Calu3 (cell line): ENCODE measurements at regions not wholly inside any gene's neighbourhood (a gene's known extent, or its start where the extent isn't known, plus 50 kb on each side); places are given as distances from the start of the nearest gene placed in this dataset.

ENCODE experiments used
- BruUV-seq: library from RNA; stranded (reverse); fragments of 400-500 nt; replicated peaks from 2 replicates; lab custom pipeline; 2021; lab: Mats Ljungman, UMichigan
- CTCF ChIA-PET: fragments of 300-600 bp; sonication (Branson Sonifier 250); formaldehyde crosslinking; loops from one replicate; lab custom pipeline; 2022; ENCODE audit warnings: antibody characterized with exemption; lab: Charles Lee
- DNase-seq: peaks from one replicate; pipeline ENCODE4 v3.0.0; 2022
- H3K27ac Mint-ChIP-seq: one replicate; pipeline ENCODE4 v1.8.0; 2022; ENCODE audit warnings: mixed read lengths; ENCODE audit not compliant: unreplicated experiment
- H3K27me3 Mint-ChIP-seq: one replicate; pipeline ENCODE4 v1.8.0; 2022; ENCODE audit warnings: mixed read lengths; ENCODE audit not compliant: unreplicated experiment
- H3K36me3 Mint-ChIP-seq: one replicate; pipeline ENCODE4 v1.8.0; 2022; ENCODE audit warnings: mild to moderate bottlenecking, moderate library complexity, mixed read lengths; ENCODE audit not compliant: insufficient read depth, unreplicated experiment
- H3K4me1 Mint-ChIP-seq: one replicate; pipeline ENCODE4 v1.8.0; 2022; ENCODE audit warnings: mild to moderate bottlenecking, low read depth, mixed read lengths; ENCODE audit not compliant: unreplicated experiment
- H3K4me3 Mint-ChIP-seq: one replicate; pipeline ENCODE4 v1.8.0; 2022; ENCODE audit warnings: mild to moderate bottlenecking, low read depth, moderate library complexity, mixed read lengths; ENCODE audit not compliant: unreplicated experiment
- H3K9me3 Mint-ChIP-seq: one replicate; pipeline ENCODE4 v1.8.0; 2022; ENCODE audit warnings: low read depth, mixed read lengths; ENCODE audit not compliant: unreplicated experiment
- CTCF ChIP-seq: fragments of 200-600 bp; IDR thresholded peaks from one replicate; pipeline ENCODE4 v1.8.0; 2022; ENCODE audit warnings: antibody characterized with exemption; ENCODE audit not compliant: unreplicated experiment
- intact Hi-C: fragments of 100-400 bp; cut with micrococcal nuclease; formaldehyde crosslinking; loops from one replicate; pipeline ENCODE4 v1.10.0; 2022; ENCODE audit not compliant: unreplicated experiment

GRCh38 chr2:84299211-84299775 is 159.8 kb downstream of the SUCLG1 start:
- no peak for DNase-seq
- Mint-ChIP-seq H3K36me3 (no peaks in the 10 kb centered on the region), H3K27ac (no peak overlapping the region), H3K4me3 (no peak overlapping the region), H3K27me3 (peaks cover 37% of the 10 kb centered on the region), H3K9me3 (no peaks in the 10 kb centered on the region), H3K4me1 (no peaks in the 10 kb centered on the region)
- no TSS peak for BruUV-seq
- CTCF ChIA-PET: no interaction called here
- TF ChIP-seq CTCF: no peak
- intact Hi-C loops: no loop called here

- no peak overlapping the region for H3K4me3 Mint-ChIP-seq
- intact Hi-C loops: no loop called here
Observed at GRCh38 chr2:84297155-84297554, 161.9 kb downstream of the SUCLG1 start.

GRCh38 chr2:84293791-84294380 is 165.2 kb downstream of the SUCLG1 start:
- H3K4me1 Mint-ChIP-seq: no peaks in the 10 kb centered on the region
- no peak for TF ChIP-seq CTCF
- no peak overlapping the region for H3K27ac Mint-ChIP-seq
- intact Hi-C loops: no loop called here
- no peak overlapping the region for H3K4me3 Mint-ChIP-seq
- BruUV-seq: no TSS peak
- no peak for DNase-seq
- no peaks in the 10 kb centered on the region for H3K36me3 Mint-ChIP-seq
- H3K9me3 Mint-ChIP-seq: no peaks in the 10 kb centered on the region
- CTCF ChIA-PET: no interaction called here
- peaks cover 13% of the 10 kb centered on the region for H3K27me3 Mint-ChIP-seq

More at GRCh38 chr2:84297155-84297554, 161.9 kb downstream of the SUCLG1 start:
- BruUV-seq: no TSS peak
- H3K4me1 Mint-ChIP-seq: no peaks in the 10 kb centered on the region
- H3K27ac Mint-ChIP-seq: no peak overlapping the region
- no peaks in the 10 kb centered on the region for H3K36me3 Mint-ChIP-seq
- DNase-seq: peak; percentile 60
- no peaks in the 10 kb centered on the region for H3K9me3 Mint-ChIP-seq
- peaks cover 21% of the 10 kb centered on the region for H3K27me3 Mint-ChIP-seq
- CTCF ChIA-PET: interaction anchor here (0.6 kb wide), 1 partner anchor 15 kb away, joined by 3 read pairs; no protein-coding TSS in a partner anchor
- TF ChIP-seq CTCF: no peak

- Mint-ChIP-seq H3K27ac (no peak overlapping the region), H3K4me3 (no peak overlapping the region), H3K4me1 (no peaks in the 10 kb centered on the region), H3K36me3 (no peaks in the 10 kb centered on the region), H3K27me3 (peaks cover 13% of the 10 kb centered on the region), H3K9me3 (no peaks in the 10 kb centered on the region)
- CTCF ChIA-PET: no interaction called here
- no peak for TF ChIP-seq CTCF
- BruUV-seq: no TSS peak
- no peak for DNase-seq
- intact Hi-C loops: no loop called here
Observed at GRCh38 chr2:84292545-84292944, 166.5 kb downstream of the SUCLG1 start.
